ENCODE measurements at regions not wholly inside any gene's neighbourhood (a gene's known extent, or its start where the extent isn't known, plus 50 kb on each side); places are given as distances from the start of the nearest gene placed in this dataset.
"Not testable (repeated sequence)": the region's sequence is repeated elsewhere in the genome, so short reads cannot be mapped to it uniquely, and the experiment has no call there.

GRCh38 chr5:92556747-92557146, 1024.3 kb downstream of the NR2F1-AS1 start:
- Mint-ChIP-seq H3K27ac (no peak overlapping the region), H3K27me3 (no peaks in the 10 kb centered on the region), H3K9me3 (peaks cover 0 to 3% (median 0%) of the 10 kb centered on the region in 7 donors), H3K4me1 (no peaks in the 10 kb centered on the region), H3K4me3 (no peak overlapping the region), H3K36me3 (no peaks in the 10 kb centered on the region)
- ATAC-seq (ENCODE audit: low read depth in 2 of 2) (no peak), DNase-seq (no peak)

- no peaks in the 10 kb centered on the region for H3K4me1 Mint-ChIP-seq
- H3K9me3 Mint-ChIP-seq, result peaks cover 0 to 3% (median 0%) of the 10 kb centered on the region in 7 donors
- no peaks in the 10 kb centered on the region for H3K36me3 Mint-ChIP-seq
- H3K27ac Mint-ChIP-seq, result no peak overlapping the region
- no peak for DNase-seq
- no peak overlapping the region for H3K4me3 Mint-ChIP-seq
- no peaks in the 10 kb centered on the region for H3K27me3 Mint-ChIP-seq
- no peak for ATAC-seq (ENCODE audit: low read depth in 2 of 2)
These were observed 1026.5 kb downstream of the NR2F1-AS1 start for GRCh38 chr5:92554447-92555085.

- Mint-ChIP-seq H3K36me3 (no peaks in the 10 kb centered on the region), H3K27me3 (no peaks in the 10 kb centered on the region), H3K4me3 (no peak overlapping the region), H3K27ac (no peak overlapping the region), H3K4me1 (no peaks in the 10 kb centered on the region), H3K9me3 (peaks cover 0 to 2% (median 0%) of the 10 kb centered on the region in 7 donors)
- no peak for DNase-seq
- no peak for ATAC-seq (ENCODE audit: low read depth in 2 of 2)
These were observed 1027.7 kb downstream of the NR2F1-AS1 start for GRCh38 chr5:92553326-92553725.

GRCh38 chr5:92552206-92553160, 1028.5 kb downstream of the NR2F1-AS1 start:
- no peak for ATAC-seq (ENCODE audit: low read depth in 2 of 2)
- no peaks in the 10 kb centered on the region for H3K4me1 Mint-ChIP-seq
- no peaks in the 10 kb centered on the region for H3K36me3 Mint-ChIP-seq
- no peaks in the 10 kb centered on the region for H3K27me3 Mint-ChIP-seq
- no peak overlapping the region for H3K4me3 Mint-ChIP-seq
- H3K27ac Mint-ChIP-seq, result no peak overlapping the region
- H3K9me3 Mint-ChIP-seq, result peaks cover 0 to 2% (median 0%) of the 10 kb centered on the region in 7 donors
- no peak for DNase-seq

- Mint-ChIP-seq H3K9me3 (peaks cover 0 to 2% (median 0%) of the 10 kb centered on the region in 7 donors), H3K36me3 (no peaks in the 10 kb centered on the region), H3K27ac (no peak overlapping the region), H3K4me1 (no peaks in the 10 kb centered on the region), H3K27me3 (no peaks in the 10 kb centered on the region), H3K4me3 (no peak overlapping the region)
- DNase-seq (no peak), ATAC-seq (ENCODE audit: low read depth in 2 of 2) (no peak)
These were observed 1032.7 kb downstream of the NR2F1-AS1 start for GRCh38 chr5:92548346-92548745.

GRCh38 chr5:92544596-92544995, 1036.4 kb downstream of the NR2F1-AS1 start:
- no peak for ATAC-seq (ENCODE audit: low read depth in 2 of 2)
- Mint-ChIP-seq H3K4me1 (no peaks in the 10 kb centered on the region), H3K36me3 (no peaks in the 10 kb centered on the region), H3K27ac (no peak overlapping the region), H3K27me3 (no peaks in the 10 kb centered on the region), H3K9me3 (peaks cover 0 to 3% (median 0%) of the 10 kb centered on the region in 7 donors), H3K4me3 (no peak overlapping the region)
- DNase-seq, result no peak

GRCh38 chr5:92544036-92544435, 1037.0 kb downstream of the NR2F1-AS1 start:
- H3K4me3 Mint-ChIP-seq, result no peak overlapping the region
- no peaks in the 10 kb centered on the region for H3K4me1 Mint-ChIP-seq
- no peak for DNase-seq
- no peak overlapping the region for H3K27ac Mint-ChIP-seq
- H3K9me3 Mint-ChIP-seq, result peaks cover 0 to 3% (median 0%) of the 10 kb centered on the region in 7 donors
- H3K27me3 Mint-ChIP-seq, result no peaks in the 10 kb centered on the region
- ATAC-seq (ENCODE audit: low read depth in 2 of 2), result no peak
- no peaks in the 10 kb centered on the region for H3K36me3 Mint-ChIP-seq

- H3K27me3 Mint-ChIP-seq, result no peaks in the 10 kb centered on the region
- no peak overlapping the region for H3K27ac Mint-ChIP-seq
- H3K9me3 Mint-ChIP-seq, result peaks cover 0 to 3% (median 0%) of the 10 kb centered on the region in 7 donors
- DNase-seq (no peak), ATAC-seq (ENCODE audit: low read depth in 2 of 2) (no peak)
- no peak overlapping the region for H3K4me3 Mint-ChIP-seq
- H3K36me3 Mint-ChIP-seq, result no peaks in the 10 kb centered on the region
- H3K4me1 Mint-ChIP-seq, result no peaks in the 10 kb centered on the region
These were observed 1037.8 kb downstream of the NR2F1-AS1 start for GRCh38 chr5:92543201-92543600.

- H3K4me1 Mint-ChIP-seq; H3K27ac Mint-ChIP-seq; H3K36me3 Mint-ChIP-seq; DNase-seq; H3K4me3 Mint-ChIP-seq; H3K9me3 Mint-ChIP-seq; H3K27me3 Mint-ChIP-seq; ATAC-seq (ENCODE audit: low read depth in 2 of 2): not testable (repeated sequence)
These were observed 1039.0 kb downstream of the NR2F1-AS1 start for GRCh38 chr5:92542017-92542416.

GRCh38 chr5:92527311-92528078, 1053.5 kb downstream of the NR2F1-AS1 start:
- H3K4me3 Mint-ChIP-seq, result no peak overlapping the region
- H3K27me3 Mint-ChIP-seq, result no peaks in the 10 kb centered on the region
- H3K36me3 Mint-ChIP-seq, result no peaks in the 10 kb centered on the region
- ATAC-seq (ENCODE audit: low read depth in 2 of 2), result no peak
- peaks cover 0 to 3% (median 0%) of the 10 kb centered on the region in 7 donors for H3K9me3 Mint-ChIP-seq
- no peak for DNase-seq
- no peaks in the 10 kb centered on the region for H3K4me1 Mint-ChIP-seq
- H3K27ac Mint-ChIP-seq, result no peak overlapping the region

GRCh38 chr5:92525131-92525530, 1055.9 kb downstream of the NR2F1-AS1 start:
- no peak overlapping the region for H3K4me3 Mint-ChIP-seq
- H3K4me1 Mint-ChIP-seq, result no peaks in the 10 kb centered on the region
- H3K27ac Mint-ChIP-seq, result no peak overlapping the region
- H3K36me3 Mint-ChIP-seq, result no peaks in the 10 kb centered on the region
- ATAC-seq (ENCODE audit: low read depth in 2 of 2) (no peak), DNase-seq (no peak)
- peaks cover 0 to 5% (median 1%) of the 10 kb centered on the region in 7 donors for H3K9me3 Mint-ChIP-seq
- H3K27me3 Mint-ChIP-seq, result no peaks in the 10 kb centered on the region

GRCh38 chr5:92519811-92520632, 1061.0 kb downstream of the NR2F1-AS1 start:
- peaks cover 0 to 5% (median 0%) of the 10 kb centered on the region in 7 donors for H3K9me3 Mint-ChIP-seq
- no peaks in the 10 kb centered on the region for H3K4me1 Mint-ChIP-seq
- no peaks in the 10 kb centered on the region for H3K27me3 Mint-ChIP-seq
- no peak overlapping the region for H3K4me3 Mint-ChIP-seq
- no peak for ATAC-seq (ENCODE audit: low read depth in 2 of 2)
- H3K36me3 Mint-ChIP-seq, result no peaks in the 10 kb centered on the region
- no peak overlapping the region for H3K27ac Mint-ChIP-seq
- DNase-seq, result no peak
